HL-60 (cell line): ENCODE measurements at regions not wholly inside any gene's neighbourhood (a gene's known extent, or its start where the extent isn't known, plus 50 kb on each side); places are given as distances from the start of the nearest gene placed in this dataset.

Experiments used
- DNase-seq, 2 experiments: peaks; one replicate each; pipeline ENCODE4 v3.0.0-alpha.2; 2010 to 2020; ENCODE audit warnings: low read depth in 1 of 2, low spot score in 1 of 2
- H3K27ac ChIP-seq: fragments of 250-450 bp; sonication (Bioruptor Pico); replicated peaks from 2 replicates; pipeline ENCODE4 v1.5.1; 2020; ENCODE audit warnings: mild to moderate bottlenecking, moderate library complexity
- H3K27me3 ChIP-seq: fragments of 250-450 bp; sonication (Bioruptor Pico); 2 replicates; pipeline ENCODE4 v1.5.1; 2021; ENCODE audit warnings: mild to moderate bottlenecking, moderate library complexity; ENCODE audit not compliant: insufficient read depth, poor library complexity, severe bottlenecking
- H3K4me3 ChIP-seq: replicated peaks from 2 replicates; pipeline ENCODE4 v1.5.1; 2011; ENCODE audit warnings: mild to moderate bottlenecking, control low read depth, low read length; ENCODE audit not compliant: insufficient read depth
- CTCF ChIP-seq: IDR thresholded peaks from one replicate; pipeline ENCODE4 v1.5.1; 2011; ENCODE audit warnings: low read length, control low read depth, inconsistent platforms; ENCODE audit not compliant: insufficient read depth
- GABPA ChIP-seq: IDR thresholded peaks from 2 replicates; pipeline ENCODE4 v1.6.1; 2012; ENCODE audit warnings: low read depth
- POLR2AphosphoS5 ChIP-seq: IDR thresholded peaks from 2 replicates; pipeline ENCODE4 v1.6.1; 2012; ENCODE audit warnings: low read depth
- REST ChIP-seq: IDR thresholded peaks from 2 replicates; pipeline ENCODE4 v1.6.1; 2012; ENCODE audit warnings: low read depth; ENCODE audit not compliant: insufficient replicate concordance
- SPI1 ChIP-seq: IDR thresholded peaks from 2 replicates; pipeline ENCODE4 v1.6.1; 2012; ENCODE audit warnings: low read depth, mild to moderate bottlenecking, borderline replicate concordance

GRCh38 chr16:87218281-87219055 is 98.7 kb downstream of the C16orf95 start:
- TF ChIP-seq SPI1 (no peak), REST (no peak), GABPA (no peak), POLR2AphosphoS5 (no peak), CTCF (no peak)
- DNase-seq = no peak
- Histone ChIP-seq H3K27ac (no peak overlapping the region), H3K4me3 (no peak overlapping the region), H3K27me3 (no peaks in the 10 kb centered on the region)

GRCh38 chr16:87219287-87219909 is 97.8 kb downstream of the C16orf95 start:
- H3K27ac ChIP-seq = no peak overlapping the region
- no peak for DNase-seq
- H3K4me3 ChIP-seq = no peak overlapping the region
- TF ChIP-seq GABPA (no peak), POLR2AphosphoS5 (no peak), REST (no peak), CTCF (no peak), SPI1 (no peak)
- no peaks in the 10 kb centered on the region for H3K27me3 ChIP-seq

- no peak for TF ChIP-seq GABPA
- Histone ChIP-seq H3K4me3 (no peak overlapping the region), H3K27me3 (no peaks in the 10 kb centered on the region), H3K27ac (no peak overlapping the region)
- DNase-seq = no peak
These were observed 95.6 kb downstream of the C16orf95 start for GRCh38 chr16:87221633-87222032.

- no peak overlapping the region for H3K27ac ChIP-seq
- TF ChIP-seq POLR2AphosphoS5 = no peak
- TF ChIP-seq REST = no peak
- H3K4me3 ChIP-seq = no peak overlapping the region
- no peak for DNase-seq
- H3K27me3 ChIP-seq = no peaks in the 10 kb centered on the region
These were observed 94.9 kb downstream of the C16orf95 start for GRCh38 chr16:87222335-87222734.
